ENCODE measurements at regions not wholly inside any gene's neighbourhood (a gene's known extent, or its start where the extent isn't known, plus 50 kb on each side); places are given as distances from the start of the nearest gene placed in this dataset.
"Not testable (repeated sequence)": the region's sequence is repeated elsewhere in the genome, so short reads cannot be mapped to it uniquely, and the experiment has no call there.

DNA sequence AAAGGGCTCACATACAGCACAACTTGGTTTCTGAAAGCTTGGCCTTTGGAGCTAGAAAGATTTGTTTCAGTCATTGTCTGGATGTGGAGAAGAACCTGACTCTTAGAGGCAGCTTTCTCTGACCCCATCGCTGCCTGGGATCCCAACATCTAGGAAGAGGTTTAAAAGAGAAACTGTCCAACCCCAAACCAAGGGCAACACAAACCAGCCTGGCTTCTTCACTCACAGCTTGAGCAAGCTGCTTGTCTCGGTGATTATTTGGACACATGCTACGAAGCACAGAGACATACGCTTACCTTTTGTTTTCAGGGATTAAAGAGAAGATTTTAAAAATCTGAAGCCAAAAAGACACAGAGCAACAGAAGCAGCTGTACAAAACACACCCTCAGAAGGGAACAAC, 109.8 kb downstream of the ETS2 start:
- no peak for DNase-seq

DNA sequence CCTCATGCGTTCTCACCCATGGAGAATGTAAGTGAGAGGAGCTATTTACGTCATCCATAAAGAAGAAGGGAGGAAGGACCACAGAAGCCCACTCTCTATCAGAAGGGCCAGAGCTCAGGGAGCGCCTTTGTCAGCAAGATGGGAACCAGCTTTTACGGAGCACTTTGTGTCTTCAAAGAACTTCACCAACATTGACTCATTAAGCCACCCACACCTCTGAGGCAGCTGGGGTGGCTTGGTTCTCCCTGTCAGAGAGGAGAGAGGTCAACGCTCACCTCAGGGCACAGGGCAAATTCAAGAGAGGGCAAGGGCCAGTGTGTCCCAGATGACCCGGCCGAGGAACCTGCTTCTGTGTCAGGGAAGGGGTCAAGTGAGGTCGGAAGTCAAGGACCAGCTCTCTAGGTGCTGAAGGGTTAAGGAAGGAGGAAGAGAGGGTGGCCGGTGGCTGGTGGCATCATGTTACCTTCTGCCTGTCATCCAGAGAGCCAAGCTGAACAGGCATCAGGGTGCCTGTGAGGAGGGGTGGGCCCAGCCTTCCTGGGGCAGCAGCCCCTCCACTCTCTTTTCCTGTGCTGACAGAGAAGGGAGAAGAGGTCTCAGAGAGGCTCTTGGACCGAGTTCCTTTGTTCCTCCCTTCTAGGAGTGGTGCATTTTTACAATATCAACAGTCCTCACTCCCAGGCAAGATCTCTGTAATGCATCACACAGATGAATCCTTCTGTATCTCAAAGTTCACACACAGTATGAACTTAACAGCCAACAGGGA, 109.0 kb downstream of the ETS2 start:
- DNase-seq = peak in 1 of 56 donors; percentile 22

DNA sequence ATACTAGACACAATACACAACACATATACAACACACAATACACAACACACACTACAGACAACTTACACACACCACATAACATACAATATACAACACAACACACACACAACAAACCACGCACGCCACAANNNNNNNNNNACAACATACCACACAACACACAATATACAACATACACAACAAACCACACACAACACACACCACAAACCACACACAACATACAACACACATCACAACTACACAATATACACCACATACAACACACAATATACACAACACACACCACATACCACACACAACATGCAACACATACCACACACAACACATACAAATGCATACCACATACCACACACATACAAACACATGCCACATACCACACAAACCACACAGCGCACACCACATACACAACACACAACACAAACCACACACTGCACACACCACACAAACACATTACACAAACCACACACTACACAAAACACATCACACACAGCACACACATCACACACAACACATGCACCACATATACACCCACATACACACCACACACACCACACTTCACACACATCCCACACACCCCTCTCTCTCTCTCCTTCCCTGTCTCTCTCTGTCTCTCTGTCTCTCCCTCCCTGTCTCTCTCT, 108.3 kb downstream of the ETS2 start:
- DNase-seq = no peak

DNA sequence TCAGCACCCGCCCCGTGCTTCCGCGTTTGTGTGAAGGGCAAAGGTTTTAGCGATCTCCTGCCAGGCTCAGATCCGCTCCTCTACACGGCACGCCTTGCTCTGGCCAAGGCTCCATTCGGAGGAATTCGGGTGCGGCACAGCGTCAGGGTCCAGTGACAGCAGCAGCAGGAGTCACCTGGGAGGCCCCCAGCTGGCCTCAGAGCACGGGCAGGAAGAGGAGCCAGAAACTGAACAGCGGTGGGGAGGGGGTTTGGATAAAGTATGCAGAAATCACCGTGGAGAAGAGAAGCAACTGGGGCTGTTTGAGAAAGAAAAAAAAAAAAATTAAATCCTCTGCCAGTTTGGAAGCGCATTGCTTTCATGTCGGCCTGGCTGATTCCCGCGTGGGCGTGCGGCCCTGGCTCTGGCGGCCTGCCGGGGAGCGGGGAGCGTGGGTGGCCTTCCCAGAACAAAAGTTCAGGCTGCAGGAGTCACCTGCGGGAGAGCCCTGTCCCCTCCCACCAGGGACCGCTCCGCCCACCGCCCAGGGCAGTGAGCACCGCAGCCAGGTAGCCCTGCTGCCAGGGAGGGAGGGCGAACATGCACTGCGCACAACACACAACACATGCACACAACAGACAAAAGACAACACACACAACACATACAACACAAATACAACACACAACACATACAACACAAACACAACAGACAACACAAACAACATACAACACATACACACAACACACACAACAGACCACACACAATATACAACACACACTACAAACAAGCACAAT, 107.6 kb downstream of the ETS2 start:
- peak in 7 of 56 donors; percentile 12 to 57 (median 30) for DNase-seq

DNA sequence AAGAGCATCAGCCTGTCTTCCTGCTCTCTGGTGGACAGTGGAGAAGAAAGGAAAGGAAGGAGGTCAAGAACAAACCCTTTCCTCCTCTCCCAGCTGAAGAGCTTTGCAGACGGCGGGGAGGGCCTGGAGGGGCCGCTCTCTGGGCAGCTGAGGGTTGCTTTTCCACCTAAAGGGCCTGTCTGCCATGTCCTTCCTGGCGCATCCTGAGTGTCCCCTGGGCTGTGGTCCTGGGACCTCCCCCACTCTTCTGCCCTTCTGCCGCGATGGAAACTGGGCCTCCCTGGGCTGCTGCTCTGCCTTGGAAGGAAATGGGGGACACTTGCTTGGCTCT, 107.0 kb downstream of the ETS2 start:
- no peak for DNase-seq

DNA sequence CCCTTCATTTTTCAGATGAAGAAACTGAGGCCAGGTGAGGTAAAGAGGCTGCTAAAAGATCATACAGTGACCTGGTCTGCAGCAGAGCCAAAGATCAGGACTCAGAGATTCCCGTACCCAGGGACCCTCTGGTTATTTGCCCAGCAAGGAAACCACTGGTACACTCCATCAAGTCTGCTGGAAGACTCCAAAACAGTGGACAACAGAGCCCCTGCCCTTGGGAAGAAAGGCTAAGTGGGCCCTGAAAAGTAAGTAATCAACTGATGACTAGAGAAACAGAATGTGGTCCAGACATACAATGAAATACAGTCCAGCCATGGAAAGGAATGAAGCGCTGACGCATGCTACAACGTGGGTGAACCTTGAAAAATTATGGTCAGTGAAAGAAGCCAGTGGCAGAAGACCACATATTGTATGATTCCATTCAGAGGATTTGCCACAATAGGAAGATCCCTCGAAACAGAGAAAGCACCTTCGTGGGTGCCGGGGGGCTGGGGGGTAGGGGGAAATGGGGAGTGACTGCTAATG, 106.4 kb downstream of the ETS2 start:
- no peak for DNase-seq

DNA sequence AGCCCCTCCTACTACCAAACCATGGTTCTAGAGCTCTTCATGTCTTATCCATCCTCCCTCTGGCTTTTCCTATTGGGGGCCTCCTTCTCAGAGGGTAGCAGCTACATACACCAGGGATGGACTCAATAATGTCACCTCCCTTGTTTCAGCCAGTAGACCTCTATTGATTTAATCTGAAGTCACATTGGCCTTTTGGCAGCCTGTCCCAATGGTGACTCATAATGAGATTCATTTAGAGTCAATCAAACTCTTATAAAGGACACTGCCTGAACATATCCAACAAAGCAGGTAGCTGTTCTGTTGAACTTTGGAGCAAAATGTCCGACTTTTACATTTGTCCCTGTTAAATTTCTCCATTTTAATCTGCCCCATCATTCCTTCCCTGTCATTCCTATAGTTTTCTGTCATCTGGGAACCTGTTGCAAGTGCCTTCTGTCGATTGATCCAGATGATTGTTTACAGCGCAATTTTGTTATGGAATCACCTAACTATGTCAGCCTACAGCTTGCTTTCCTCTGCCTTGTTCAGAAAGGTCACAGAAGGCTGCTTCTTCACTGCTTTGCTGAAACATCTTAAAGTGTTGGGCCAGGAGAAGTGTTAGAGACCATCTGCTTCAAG, 105.9 kb downstream of the ETS2 start:
- no peak for DNase-seq

DNA sequence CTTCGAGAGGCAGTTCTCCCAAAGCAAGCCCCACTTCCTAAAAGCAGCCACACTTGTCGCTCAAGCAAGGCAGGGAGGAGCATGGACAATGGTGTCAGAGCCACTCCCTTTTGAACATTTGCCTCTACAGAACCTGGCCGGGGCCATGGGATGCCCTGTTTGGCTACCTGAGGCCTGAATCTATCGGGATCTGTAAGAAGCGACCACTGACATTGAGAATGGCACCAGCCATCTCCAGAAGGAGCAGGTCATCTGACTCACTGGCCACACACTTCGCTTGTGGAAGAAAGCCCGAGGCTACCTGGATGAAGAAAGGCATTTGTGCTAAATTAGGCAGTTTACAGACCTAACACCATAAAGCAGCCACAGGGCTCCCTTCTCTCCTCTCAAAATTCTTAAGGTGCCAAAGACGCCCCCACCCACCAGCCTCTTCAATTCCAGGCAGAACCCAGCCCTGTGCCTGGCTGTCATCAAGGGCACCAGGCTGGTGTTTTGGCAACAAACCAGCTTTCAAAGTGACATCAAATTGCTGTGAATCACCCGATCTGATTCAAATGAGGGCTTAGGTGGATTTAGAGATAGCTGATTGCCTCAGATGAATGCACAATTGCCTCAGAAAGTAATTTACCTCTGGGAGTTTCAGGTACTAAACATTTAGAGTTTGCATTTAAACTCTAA, 104.8 kb downstream of the ETS2 start:
- peak in 22 of 56 donors; percentile 3 to 65 (median 30) for DNase-seq

DNA sequence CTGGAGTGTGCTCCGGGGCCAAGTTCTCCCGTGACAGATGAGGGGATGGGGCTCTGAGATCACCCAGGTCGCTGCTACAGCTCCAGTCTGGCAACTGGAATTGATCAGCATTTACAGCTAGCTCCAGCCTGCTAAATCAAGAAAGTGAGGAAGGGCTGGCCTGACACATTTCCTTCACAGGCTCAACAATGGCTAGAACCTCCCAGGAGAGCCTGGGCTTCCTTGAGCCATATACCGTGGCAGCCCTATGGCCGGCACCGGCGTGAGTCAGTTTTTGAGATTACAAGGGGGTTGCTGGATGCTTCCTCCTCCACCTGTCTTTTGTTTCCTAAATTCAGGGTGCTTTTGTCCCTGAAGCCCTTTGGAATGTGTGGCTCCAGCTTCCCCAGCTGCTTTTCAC, 104.2 kb downstream of the ETS2 start:
- DNase-seq = no peak

DNA sequence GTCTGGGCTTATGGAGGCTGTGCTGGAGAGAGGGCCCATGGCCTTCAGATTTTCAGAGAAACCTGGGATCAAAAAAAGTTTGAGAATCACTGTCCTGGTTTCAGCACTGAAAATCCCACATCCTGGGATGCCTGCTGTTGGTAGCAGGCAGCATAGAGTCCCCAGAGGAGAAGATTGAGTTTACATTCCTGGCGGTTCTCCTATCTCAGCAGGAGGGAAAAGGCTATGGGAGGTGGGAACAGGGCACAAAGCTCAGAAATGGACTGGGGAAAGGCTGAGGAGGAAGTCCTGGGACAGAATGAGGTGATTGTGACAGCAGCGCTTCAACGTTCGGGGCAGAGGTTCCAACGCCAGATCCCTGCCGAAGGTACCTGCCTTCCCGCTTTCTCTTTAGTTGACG, 103.4 kb downstream of the ETS2 start:
- DNase-seq = no peak

DNA sequence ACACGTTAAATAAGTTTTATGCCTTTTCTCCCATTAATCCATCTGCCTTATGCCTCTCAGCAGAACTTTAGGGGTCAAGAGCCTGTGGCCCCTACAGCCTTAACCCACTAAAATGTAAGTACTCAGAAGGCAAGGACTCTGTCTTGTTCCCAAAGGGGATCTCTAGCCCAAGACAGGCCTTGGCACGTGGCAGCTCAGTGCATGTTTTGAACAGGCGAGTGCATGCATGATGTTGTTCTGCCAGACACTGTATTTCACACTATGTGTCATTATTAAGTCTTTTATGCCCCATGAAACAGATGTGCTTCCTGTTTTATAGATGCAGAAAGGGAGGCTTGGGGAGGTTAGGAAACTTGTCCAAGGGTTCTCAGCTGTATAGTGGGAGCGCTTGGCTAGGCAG, 102.8 kb downstream of the ETS2 start:
- no peak for DNase-seq

DNA sequence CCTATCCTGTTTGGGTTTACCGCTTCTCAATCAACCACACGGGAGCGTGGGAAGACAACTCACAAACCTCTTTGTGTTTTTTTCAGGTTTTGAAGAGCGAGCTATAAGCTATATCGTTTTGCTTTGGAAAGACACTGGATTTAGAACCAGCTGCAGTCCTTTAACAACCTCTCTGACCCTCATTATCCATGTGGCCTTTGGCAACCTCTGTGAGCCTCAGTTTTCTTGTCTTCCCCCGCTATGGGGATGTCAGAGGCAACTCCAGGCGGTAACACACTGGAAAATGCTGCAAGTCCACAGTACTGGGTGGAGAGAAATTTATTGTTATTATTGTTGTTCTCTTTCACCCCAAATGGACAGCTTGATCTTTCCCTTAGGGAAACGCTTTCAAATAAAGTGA, 100.0 kb downstream of the ETS2 start:
- DNase-seq = no peak

DNA sequence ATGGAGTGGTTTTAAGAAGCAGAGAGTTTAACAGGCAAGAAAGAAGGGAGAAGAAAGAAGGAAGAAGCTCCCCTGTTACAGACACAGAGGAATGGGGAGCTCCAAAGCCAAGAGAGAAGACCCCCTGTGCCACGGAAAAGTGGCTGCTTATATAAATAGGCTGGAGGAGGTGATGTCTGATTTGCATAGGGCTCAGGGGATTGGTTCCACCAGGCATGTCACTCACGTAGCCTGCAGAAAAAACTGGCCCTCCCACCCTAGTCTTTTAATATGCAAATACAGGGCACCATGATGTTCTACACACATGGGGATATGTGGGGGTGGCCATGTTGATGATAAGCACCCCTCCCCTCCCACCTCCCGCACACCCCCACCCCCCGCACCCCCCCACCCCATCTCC, 99.6 kb downstream of the ETS2 start:
- DNase-seq = no peak

DNA sequence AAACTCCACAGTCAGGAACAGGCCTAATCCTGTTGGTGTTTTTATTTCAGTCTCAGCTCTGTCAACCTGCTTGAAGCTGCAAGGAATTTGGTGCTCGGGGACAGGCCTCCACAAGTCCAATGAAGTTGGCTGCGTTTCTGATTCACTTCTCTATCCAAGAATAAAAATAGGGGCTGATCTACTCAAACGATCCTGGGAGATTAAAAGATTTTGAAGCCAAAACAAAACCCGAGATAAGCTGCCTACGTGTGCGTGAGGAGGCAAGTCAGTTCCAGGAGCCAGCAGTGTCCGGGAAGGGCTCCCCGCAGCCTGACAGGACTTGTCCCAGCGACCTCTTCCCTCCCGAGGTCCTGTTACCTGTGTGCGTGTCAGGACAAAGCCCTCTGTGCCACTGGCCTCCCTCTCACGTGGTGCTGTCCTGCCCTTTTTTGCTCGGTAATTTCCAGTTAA, 98.0 kb downstream of the ETS2 start:
- no peak for DNase-seq

DNA sequence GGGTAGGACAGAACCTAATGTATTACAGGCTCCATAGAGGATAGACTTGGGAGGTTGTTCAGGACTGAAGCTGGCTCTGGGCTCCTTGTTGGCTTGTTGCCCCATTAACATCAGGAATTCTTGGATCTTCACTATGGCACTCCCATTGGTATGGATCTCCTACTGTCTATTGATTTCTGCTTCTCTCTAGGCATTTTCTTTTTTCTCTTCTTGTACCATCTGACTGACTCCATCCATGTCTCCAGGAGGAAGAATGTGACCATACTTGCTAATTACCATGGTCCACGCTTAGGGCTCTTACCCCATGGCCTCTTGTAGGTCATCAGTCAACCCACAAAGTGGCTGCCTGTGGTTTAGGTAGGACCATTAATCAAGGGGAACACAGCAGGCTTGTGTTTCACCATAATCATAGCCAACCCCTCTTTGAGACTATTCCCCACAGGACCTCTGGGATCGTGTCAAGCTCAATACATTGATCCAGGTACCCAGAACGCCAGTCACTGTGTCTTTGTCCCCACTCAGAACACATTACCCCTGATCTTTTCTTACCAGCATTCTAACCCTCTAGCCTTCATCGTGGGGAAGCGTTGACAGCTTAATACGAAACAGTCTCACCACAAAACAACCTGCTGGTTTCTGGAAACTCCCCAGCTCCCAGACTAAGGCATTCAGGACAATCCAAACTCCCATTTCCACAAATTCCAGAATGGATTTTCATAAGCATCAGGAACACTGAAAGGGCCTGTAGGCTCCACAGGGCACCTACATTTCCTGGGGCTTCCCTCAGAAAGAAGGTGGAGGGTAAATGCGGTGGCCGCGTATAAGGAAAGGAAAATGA, 97.1 kb downstream of the ETS2 start:
- DNase-seq = no peak

DNA sequence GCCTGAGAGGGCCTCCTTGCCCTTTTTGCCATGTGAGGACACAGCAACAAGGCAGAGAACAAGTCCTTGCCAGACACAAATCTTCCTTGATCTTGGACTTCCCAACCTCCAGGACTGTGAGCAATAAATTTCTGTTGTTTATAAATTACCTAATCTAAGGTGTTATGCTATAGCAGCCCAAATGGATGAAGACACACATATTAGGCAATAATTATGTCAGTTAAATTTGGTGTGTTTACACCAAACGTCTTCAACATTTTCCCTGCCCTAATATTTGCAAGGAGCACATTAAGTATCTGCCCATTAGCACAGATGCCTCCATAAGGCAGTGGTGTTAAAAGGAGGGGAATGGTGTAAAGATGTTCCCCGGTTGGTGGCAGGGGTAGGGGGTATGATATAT, 94.8 kb downstream of the ETS2 start:
- no peak for DNase-seq

DNA sequence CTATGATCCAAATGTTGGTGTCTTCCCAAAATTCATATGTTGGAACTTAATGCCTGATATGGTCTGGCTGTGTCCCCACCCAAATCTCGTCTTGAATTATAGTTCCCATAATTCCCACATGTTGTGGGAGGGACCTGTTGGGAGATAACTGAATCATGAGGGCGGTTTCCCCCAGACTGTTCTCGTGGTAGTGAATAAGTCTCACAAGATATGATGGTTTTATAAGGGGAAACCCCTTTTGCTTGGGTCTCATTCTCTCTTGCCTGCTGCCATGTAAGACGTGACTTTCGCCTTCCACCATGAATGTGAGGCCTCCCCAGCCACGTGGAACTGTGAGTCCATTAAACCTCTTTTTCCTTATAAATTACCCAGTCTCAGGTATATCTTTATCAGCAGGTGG, 94.3 kb downstream of the ETS2 start:
- DNase-seq = not testable (repeated sequence)

DNA sequence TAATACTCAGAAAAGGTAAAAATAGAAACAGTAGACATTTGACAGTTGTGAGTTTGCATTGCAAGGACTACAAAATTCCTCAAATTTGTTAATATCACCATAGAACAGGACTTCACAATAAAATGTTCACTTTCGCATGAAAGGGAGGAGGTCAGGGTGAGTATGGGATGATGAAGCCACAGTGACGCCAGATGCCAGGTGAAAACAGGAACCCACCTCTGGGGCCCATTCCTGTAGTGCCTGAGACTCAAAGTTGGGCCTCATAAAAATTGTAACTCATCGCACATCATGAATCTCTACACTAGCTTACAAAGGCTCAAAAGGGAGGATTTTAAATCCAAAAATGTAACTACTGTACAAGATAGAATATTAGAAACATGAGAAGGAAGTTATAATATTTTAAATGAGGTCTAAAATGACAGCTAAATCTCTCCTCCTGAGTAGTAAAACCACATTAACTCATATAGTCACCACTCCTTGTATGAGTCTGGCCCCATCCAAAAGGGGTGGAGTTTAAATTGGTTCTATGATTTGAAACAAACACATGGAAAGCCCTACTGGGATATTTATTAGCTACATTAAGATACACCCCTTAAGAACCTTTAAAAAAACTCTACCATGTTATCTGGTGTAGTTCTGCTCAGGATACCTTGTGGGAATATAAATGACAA, 93.7 kb downstream of the ETS2 start:
- no peak for DNase-seq

DNA sequence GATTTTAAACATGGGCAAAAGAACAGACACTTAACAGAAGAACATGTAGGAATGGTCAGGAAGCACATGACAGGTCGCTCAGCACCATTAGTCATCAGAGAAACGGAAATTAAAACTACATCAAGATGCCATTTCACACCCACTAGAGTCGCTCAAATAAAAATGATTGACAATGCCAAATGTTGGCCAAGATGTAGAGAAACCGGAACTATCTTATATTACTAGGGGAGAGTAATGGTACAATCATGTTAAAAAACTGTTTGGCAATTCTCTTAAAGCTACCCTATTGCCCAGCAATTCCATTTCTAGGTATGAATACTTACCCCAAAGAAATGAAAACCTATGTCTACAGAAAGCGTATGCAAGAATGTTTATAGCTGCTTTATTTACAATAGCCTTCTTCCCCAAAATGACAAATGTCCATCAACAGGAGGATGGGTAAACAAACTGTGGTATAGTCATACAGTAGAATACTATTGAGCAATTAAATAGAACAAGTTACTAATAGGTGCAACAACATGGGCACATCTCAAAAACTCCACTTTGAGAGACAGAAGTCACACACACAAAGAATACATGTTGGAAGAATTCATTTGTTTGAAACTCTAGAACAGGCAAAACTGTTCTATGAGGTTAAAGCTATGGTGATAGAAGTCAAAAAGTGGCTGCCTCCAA, 92.8 kb downstream of the ETS2 start:
- DNase-seq = no peak
